GM11168 (cell line): ENCODE measurements at regions not wholly inside any gene's neighbourhood (a gene's known extent, or its start where the extent isn't known, plus 50 kb on each side); places are given as distances from the start of the nearest gene placed in this dataset.
"Not testable (repeated sequence)": the region's sequence is repeated elsewhere in the genome, so short reads cannot be mapped to it uniquely, and the experiment has no call there.

ENCODE experiments used
- in situ Hi-C: fragments of 300-500 bp; cut with MboI; formaldehyde crosslinking; loops from one replicate; pipeline ENCODE4 v1.12.0; 2022; ENCODE audit warnings: low sequenced_read_pairs; ENCODE audit not compliant: unreplicated experiment

DNA sequence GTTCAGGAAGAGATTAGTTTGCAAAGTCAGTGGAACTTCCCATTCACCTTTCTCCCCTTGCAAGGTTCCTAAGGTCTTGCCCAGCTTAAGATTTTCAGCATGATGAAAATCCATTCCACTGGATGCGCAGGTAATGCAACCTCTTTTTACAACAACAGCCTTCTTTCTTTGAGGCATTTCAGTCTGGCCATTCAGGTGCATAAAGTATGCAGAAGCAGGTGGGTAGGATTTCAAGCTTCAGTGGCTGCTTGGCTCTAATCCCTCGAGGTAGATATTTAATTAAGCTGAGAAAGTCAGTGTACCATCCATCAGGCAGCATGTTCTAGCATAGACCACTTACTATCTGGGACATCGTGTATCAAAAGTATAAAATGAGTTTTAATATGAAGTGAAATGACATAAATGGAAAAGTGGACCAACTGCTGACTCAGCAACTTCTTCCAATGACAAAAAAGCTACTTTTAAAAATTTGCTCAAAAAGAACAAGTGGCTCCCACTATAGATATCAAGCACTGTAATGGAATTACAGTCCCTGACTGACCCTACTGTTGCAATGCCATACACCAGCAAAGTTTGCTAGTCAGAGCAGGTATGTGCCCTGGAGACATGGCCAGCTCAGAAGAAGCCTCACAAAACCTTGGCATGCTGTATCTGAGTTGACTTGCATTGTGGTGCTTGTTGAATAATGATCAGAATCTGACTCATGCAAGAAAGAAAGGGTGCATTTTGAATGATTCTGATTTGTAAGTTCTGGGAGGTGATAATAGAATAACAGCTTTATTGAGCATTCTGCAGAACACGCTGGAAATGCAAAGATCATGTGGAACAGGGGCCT is 459.9 kb upstream of the MCTP2 start:
- in situ Hi-C loops: no loop called here

DNA sequence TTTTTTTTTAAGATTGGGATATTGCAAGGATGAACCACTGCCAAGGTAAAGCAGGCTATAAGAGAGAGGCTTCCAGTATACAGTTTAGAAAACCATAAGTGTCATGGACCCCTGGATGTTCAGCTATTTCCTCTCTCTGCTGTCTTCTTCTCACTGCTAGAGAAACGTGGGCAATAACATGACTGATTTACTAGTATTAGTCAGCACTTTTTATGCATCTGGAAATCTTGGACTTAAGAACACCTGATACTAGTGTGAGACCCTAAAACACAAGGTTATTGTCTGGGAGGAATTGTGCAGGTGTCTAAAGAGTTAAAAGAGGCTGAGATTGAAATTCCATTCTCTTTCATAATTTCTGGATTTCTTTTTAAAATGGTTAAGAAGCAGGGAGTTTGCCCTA is 460.6 kb upstream of the MCTP2 start:
- in situ Hi-C loops: no loop called here

DNA sequence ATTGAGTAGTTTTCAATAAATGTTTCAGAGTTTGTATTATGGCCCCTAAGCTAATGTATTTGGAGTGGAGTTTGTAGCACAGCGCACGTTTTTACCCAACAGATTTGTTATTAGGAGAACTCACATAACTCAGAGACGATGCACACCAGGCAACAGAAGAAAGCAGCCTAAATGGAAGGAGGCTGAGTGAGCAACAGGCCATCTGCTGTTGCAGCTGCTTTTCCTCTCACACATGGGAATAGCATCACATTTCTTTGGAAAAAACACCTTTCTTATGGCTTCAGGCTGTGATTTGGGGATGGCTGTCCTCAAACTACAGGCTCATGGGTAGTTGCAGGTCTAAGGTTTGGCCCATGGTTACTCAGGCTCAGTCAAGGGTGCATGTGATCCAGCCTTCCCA is 469.3 kb upstream of the MCTP2 start:
- in situ Hi-C loops: no loop called here

- in situ Hi-C loops: no loop called here
Observed at GRCh38 chr15:93759629-93760028, 471.7 kb upstream of the MCTP2 start.

DNA sequence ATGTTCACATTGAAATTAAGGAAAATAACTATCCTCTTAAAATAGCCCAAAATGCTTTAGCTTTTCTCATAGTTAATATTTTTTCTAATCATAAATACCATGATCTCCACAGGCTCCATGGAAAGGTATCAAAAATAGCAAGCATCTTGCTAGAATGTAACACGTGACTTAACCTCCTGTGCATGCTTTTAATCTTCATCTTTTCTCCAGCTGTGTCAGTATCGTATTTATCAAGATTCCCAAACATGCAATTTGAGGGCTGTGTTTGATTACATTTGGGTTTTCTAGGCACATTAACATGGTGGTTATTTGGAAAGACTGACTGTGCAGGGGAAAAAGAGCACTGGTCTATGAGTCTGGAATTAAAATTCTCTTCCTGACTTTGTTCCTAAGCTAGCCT is 472.5 kb upstream of the MCTP2 start:
- in situ Hi-C loops: no loop called here

GRCh38 chr15:93748710-93749109 is 482.7 kb upstream of the MCTP2 start:
- in situ Hi-C loops: no loop called here

DNA sequence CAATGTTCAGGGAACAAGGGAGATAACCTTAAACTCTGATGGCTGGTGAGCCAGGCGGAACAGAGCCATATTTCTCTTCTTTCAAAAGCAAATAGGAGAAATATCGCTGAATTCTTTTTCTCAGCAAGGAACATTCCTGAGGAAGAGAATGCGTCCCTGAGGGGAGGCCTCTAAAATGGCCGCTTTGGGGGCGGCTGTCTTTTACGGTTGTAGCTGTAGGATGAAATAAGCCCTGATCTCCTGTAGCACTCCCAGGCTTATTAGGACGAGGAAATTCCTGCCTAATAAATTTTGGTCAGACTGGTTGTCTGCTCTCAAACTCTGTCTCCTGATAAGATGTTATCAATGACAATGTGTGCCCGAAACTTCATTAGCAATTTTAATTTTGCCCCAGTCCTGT is 496.4 kb upstream of the MCTP2 start:
- in situ Hi-C loops: not testable (repeated sequence)

DNA sequence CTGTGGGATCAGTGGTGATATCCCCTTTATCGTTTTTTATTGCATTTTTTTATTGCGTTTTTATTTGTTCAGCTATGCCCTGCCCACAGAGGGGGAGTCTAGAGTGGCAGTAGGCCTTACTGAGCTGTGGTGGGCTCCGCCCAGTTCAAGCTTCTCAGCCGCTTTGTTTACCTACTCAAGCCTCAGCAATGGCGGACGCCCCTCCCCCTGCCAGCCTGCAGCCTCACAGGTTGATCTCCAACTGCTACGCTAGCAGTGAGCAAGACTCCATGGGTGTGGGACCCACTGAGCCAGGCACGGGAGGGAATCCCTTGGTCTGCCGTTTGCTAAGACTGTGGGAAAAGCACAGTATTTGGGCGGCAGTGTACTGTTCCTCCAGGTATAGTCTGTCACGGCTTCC is 500.6 kb upstream of the MCTP2 start:
- in situ Hi-C loops: no loop called here

- in situ Hi-C loops: no loop called here
Observed at GRCh38 chr15:93722165-93722564, 509.2 kb upstream of the MCTP2 start.

GRCh38 chr15:93720607-93721006 is 510.8 kb upstream of the MCTP2 start:
- in situ Hi-C loops: no loop called here

DNA sequence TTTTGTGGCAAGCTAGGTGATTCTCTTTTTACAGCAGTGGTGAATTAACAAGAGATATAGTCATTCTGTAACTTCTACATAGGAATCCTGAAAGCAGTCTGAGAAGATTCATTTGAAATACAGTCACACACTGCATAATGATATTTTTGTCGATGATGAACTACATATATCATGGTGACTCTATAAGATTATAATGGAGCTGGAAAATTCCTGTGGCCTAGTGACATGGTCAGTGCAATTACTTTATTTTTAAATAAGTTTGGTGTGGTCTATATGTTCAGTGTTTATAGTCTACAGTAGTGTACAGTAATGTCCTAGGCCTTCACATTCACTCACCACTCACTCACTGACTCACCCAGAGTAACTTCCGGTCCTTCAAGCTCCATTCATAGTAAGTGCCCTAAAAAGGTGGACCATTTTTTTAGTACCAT is 511.4 kb upstream of the MCTP2 start:
- in situ Hi-C loops: no loop called here

GRCh38 chr15:93716615-93717231 is 514.6 kb upstream of the MCTP2 start:
- in situ Hi-C loops: no loop called here

GRCh38 chr15:93709708-93710107 is 521.7 kb upstream of the MCTP2 start:
- in situ Hi-C loops: no loop called here

GRCh38 chr15:93708724-93709445 is 522.5 kb upstream of the MCTP2 start:
- in situ Hi-C loops: no loop called here

DNA sequence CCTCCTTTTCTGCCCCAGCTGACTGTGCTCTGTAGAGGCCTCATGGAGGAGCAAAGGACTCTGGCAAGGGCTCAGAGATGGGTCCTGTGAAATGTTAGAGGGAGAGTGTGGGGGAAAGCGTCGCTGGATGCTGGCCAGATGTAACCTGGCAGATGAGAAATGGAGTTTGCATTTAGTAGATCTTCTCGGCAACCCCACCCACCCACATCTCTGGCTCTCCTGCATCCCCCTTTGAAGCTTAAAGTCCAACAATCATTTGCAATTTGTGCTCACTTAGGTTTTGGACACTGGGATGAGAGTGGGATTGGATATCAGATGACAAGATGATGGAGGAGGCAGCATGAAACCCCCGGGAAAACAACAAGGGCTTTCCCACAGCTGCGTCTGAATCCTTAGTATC is 523.6 kb upstream of the MCTP2 start:
- in situ Hi-C loops: no loop called here

GRCh38 chr15:93706495-93707292 is 524.7 kb upstream of the MCTP2 start:
- in situ Hi-C loops: no loop called here

DNA sequence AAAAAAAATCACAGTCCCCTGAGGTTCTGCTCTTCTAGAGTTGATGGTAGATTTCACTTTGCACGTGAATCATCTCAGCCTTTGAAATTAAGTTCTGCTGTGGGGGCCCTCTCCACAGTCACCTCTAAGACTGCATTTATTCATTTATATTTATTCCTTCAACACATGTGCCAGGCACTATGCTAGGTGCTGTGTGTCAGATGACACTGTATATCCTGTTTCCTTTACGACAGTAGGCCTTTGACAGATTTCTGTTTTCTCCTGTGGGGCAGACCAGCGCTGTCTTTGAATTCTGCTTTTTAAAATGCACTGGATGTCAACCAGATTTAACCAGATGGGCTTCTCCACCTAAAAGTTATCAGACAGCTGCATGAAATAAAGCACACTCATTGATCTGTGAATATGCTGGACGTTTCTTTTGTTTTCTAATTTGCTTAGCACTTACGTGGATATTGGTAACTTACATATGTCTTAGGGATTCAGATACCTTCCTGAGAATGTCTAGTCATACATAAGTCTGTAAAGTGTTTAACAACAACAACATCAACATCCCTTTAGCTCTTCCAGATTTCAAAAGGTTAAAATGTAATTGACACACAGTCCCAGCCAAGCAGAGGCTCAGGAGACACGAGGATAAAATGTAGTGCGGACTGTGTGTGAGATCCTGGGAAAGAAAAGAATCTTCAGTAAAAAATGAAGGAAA is 525.5 kb upstream of the MCTP2 start:
- in situ Hi-C loops: no loop called here

DNA sequence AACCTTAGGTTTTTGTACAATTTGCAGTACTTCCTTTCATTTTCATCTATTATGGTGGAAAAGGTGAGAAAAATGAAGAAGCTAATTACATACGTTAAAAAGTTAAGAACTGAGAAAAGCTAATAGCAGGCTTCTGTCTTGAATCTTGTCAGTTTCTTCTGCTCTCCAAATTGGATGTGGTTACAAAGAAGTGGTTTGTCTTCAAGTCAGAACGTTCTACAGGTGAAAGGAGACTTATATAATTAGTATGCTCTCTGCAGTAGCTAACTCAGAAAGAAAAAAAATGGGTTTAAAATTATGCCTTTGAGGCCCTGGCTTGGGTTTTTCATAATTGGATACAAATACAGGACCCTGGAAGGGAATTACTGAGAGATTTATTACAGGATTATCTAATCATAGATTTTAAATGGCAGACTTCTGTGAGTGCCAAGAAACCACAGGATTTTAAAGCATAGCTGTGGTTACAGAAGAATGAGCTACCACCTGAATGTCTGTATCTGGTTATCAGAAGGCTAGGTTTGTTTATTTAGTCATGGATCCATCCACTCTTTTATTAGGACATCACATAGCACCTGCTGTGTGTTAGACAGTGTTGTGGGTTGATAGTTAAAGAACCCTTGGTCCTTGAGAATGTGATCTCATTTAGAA is 528.1 kb upstream of the MCTP2 start:
- in situ Hi-C loops: no loop called here

- in situ Hi-C loops: no loop called here
Observed at GRCh38 chr15:93700051-93700450, 531.3 kb upstream of the MCTP2 start.
